HEK293 (cell line): ENCODE measurements at regions not wholly inside any gene's neighbourhood (a gene's known extent, or its start where the extent isn't known, plus 50 kb on each side); places are given as distances from the start of the nearest gene placed in this dataset.
"Not testable (repeated sequence)": the region's sequence is repeated elsewhere in the genome, so short reads cannot be mapped to it uniquely, and the experiment has no call there.

Source experiments
- CTCF ChIA-PET: fragments of 350-600 bp; formaldehyde crosslinking; extraction: SDS; loops from one replicate; lab custom pipeline; 2021; ENCODE audit warnings: antibody characterized with exemption; lab: Yijun Ruan, JAX
- POLR2A ChIA-PET: fragments of 300-600 bp; formaldehyde crosslinking; extraction: SDS; loops from one replicate; lab custom pipeline; 2020; ENCODE audit warnings: antibody characterized with exemption, inconsistent platforms; lab: Yijun Ruan, JAX
- H3K27ac ChIP-seq: fragments of 200-500 bp; sonication (Bioruptor generic); 2 replicates; pipeline ENCODE4 v1.5.1; 2014; ENCODE audit warnings: low read depth, low read length, control low read depth, inconsistent platforms; ENCODE audit errors: extremely low read depth
- H3K36me3 ChIP-seq, 2 experiments: fragments of 200-500 bp in 1 of 2; sonication (Bioruptor generic) in 1 of 2; 1 replicate in 1 of 2; 2 replicates in 1 of 2; pipeline ENCODE4 v1.5.1; 2014 to 2017; ENCODE audit warnings: inconsistent platforms in 2 of 2, low read length in 2 of 2; ENCODE audit not compliant: control insufficient read depth in 2 of 2, insufficient read depth in 1 of 2
- H3K4me1 ChIP-seq: fragments of 200-500 bp; sonication (Bioruptor generic); 2 replicates; pipeline ENCODE4 v1.5.1; 2014; ENCODE audit warnings: mild to moderate bottlenecking, low read length, inconsistent platforms; ENCODE audit not compliant: control insufficient read depth, insufficient read depth
- H3K4me3 ChIP-seq: 2 replicates; pipeline ENCODE4 v1.5.1; 2011; ENCODE audit warnings: low read depth, mild to moderate bottlenecking, control low read depth, low read length, moderate library complexity
- H3K9me3 ChIP-seq: fragments of 200-500 bp; sonication (Bioruptor generic); 2 replicates; pipeline ENCODE4 v1.5.1; 2014; ENCODE audit warnings: low read depth, low read length, inconsistent platforms; ENCODE audit not compliant: control insufficient read depth, insufficient read depth
- HOXD13 ChIP-seq: sonication (generic); formaldehyde crosslinking; IDR thresholded peaks from 2 replicates; pipeline ENCODE4 v1.8.0; 2022; ENCODE audit warnings: missing genetic modification reagents, borderline replicate concordance
- KLF8 ChIP-seq: fragments of 450-650 bp; formaldehyde crosslinking; IDR thresholded peaks from 2 replicates; pipeline ENCODE4 v1.5.1; 2016; ENCODE audit warnings: missing biosample characterization, missing genetic modification characterization
- OVOL3 ChIP-seq: fragments of 450-650 bp; formaldehyde crosslinking; IDR thresholded peaks from 2 replicates; pipeline ENCODE4 v1.5.1; 2016; ENCODE audit warnings: missing biosample characterization, missing genetic modification characterization
- PATZ1 ChIP-seq: fragments of 450-650 bp; formaldehyde crosslinking; IDR thresholded peaks from 2 replicates; pipeline ENCODE4 v1.5.1; 2016; ENCODE audit warnings: missing biosample characterization, missing genetic modification characterization
- RBAK ChIP-seq: fragments of 450-650 bp; formaldehyde crosslinking; IDR thresholded peaks from 2 replicates; pipeline ENCODE4 v1.5.1; 2016; ENCODE audit warnings: missing biosample characterization, missing genetic modification characterization
- SCRT2 ChIP-seq: fragments of 450-650 bp; formaldehyde crosslinking; IDR thresholded peaks from 2 replicates; pipeline ENCODE4 v1.5.1; 2016; ENCODE audit warnings: missing biosample characterization, missing genetic modification characterization
- ZBTB11 ChIP-seq: fragments of 450-650 bp; formaldehyde crosslinking; conservative IDR thresholded peaks from 2 replicates; pipeline ENCODE4 v1.5.1; 2016; ENCODE audit warnings: low read depth, missing biosample characterization, missing genetic modification characterization
- ZNF10 ChIP-seq: fragments of 450-650 bp; formaldehyde crosslinking; IDR thresholded peaks from 2 replicates; pipeline ENCODE4 v1.5.1; 2017; ENCODE audit warnings: missing biosample characterization, missing genetic modification characterization
- ZNF157 ChIP-seq: fragments of 450-650 bp; formaldehyde crosslinking; IDR thresholded peaks from 2 replicates; pipeline ENCODE4 v1.5.1; 2016; ENCODE audit warnings: missing biosample characterization, missing genetic modification characterization
- ZNF335 ChIP-seq: fragments of 450-650 bp; formaldehyde crosslinking; conservative IDR thresholded peaks from 2 replicates; pipeline ENCODE4 v1.5.1; 2016; ENCODE audit warnings: missing biosample characterization, missing genetic modification characterization
- ZNF341 ChIP-seq: fragments of 450-650 bp; formaldehyde crosslinking; IDR thresholded peaks from 2 replicates; pipeline ENCODE4; 2016; ENCODE audit warnings: low read depth, missing biosample characterization, missing genetic modification characterization
- ZNF529 ChIP-seq: fragments of 450-650 bp; formaldehyde crosslinking; IDR thresholded peaks from 2 replicates; pipeline ENCODE4 v1.5.1; 2017; ENCODE audit warnings: missing genetic modification characterization, missing biosample characterization; ENCODE audit not compliant: insufficient replicate concordance
- ZNF560 ChIP-seq: fragments of 450-650 bp; formaldehyde crosslinking; IDR thresholded peaks from 2 replicates; pipeline ENCODE4 v1.5.1; 2017; ENCODE audit warnings: missing biosample characterization, missing genetic modification characterization, borderline replicate concordance
- ZNF610 ChIP-seq: fragments of 450-650 bp; formaldehyde crosslinking; IDR thresholded peaks from 2 replicates; pipeline ENCODE4 v1.5.1; 2016; ENCODE audit warnings: missing biosample characterization, missing genetic modification characterization, borderline replicate concordance
- ZNF654 ChIP-seq: fragments of 450-650 bp; formaldehyde crosslinking; IDR thresholded peaks from 2 replicates; pipeline ENCODE4 v1.5.1; 2016; ENCODE audit warnings: low read depth, missing biosample characterization, missing genetic modification characterization
- ZNF830 ChIP-seq: fragments of 450-650 bp; IDR thresholded peaks from 2 replicates; pipeline ENCODE4 v1.5.0; 2018; ENCODE audit warnings: missing biosample characterization, missing genetic modification characterization, low read depth, mild to moderate bottlenecking, moderate library complexity

DNA sequence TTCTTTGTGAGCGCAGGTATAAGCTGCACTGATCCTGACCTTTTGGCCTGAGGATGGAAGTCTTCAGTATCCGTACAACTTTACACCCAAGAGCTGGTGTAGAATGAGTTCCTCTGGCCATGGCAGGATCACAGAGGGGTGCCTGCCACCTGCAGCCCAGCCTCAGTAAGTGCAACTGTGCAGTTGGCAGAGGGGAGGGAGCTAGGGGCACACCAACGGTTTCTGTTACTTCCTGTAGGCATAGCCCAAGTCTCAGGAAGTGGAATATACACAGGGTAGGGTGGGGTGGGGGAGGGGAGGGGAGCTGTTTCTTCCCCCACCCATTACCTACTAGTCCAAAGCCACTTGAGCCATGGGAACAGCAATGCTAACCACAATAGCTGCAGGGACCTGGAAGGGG is 85.4 kb upstream of the GBA3 start:
- no peak overlapping the region for H3K27ac ChIP-seq
- H3K9me3 ChIP-seq, result no peaks in the 10 kb centered on the region
- POLR2A ChIA-PET, result no interaction called here
- H3K4me1 ChIP-seq, result no peaks in the 10 kb centered on the region
- H3K36me3 ChIP-seq, result no peaks in the 10 kb centered on the region
- CTCF ChIA-PET, result interaction anchor here (0.7 to 2.1 kb wide), 8 partner anchors 11 to 818 kb away, joined by 3 to 16 read pairs (median 3); no protein-coding TSS in a partner anchor
- TF ChIP-seq ZBTB11 (tag by site-specific recombination), result peak; percentile 37; the same call in 1 of the 2 replicates
- peak; percentile 29; the same call in 1 of the 2 replicates for TF ChIP-seq ZNF654 (tag by site-specific recombination)
- no peak for TF ChIP-seq ZNF335 (tag by site-specific recombination)
- no peak for TF ChIP-seq ZNF10 (tag by site-specific recombination)
- TF ChIP-seq RBAK (tag by site-specific recombination), result no peak
- H3K4me3 ChIP-seq, result no peak overlapping the region

- H3K4me1 ChIP-seq, CTCF ChIA-PET, H3K27ac ChIP-seq, H3K36me3 ChIP-seq, POLR2A ChIA-PET, H3K9me3 ChIP-seq, H3K4me3 ChIP-seq: not testable (repeated sequence)
These were observed 82.7 kb upstream of the GBA3 start for GRCh38 chr4:22609951-22610525.

GRCh38 chr4:22614114-22614513 is 78.6 kb upstream of the GBA3 start:
- POLR2A ChIA-PET, result no interaction called here
- H3K36me3 ChIP-seq, result no peaks in the 10 kb centered on the region
- no peaks in the 10 kb centered on the region for H3K9me3 ChIP-seq
- H3K4me3 ChIP-seq, result no peak overlapping the region
- TF ChIP-seq ZNF341 (tag by site-specific recombination) (no peak), ZNF830 (tag by site-specific recombination) (no peak), SCRT2 (tag by site-specific recombination) (no peak), ZNF529 (tag by site-specific recombination) (no peak), PATZ1 (tag by site-specific recombination) (no peak)
- no peaks in the 10 kb centered on the region for H3K4me1 ChIP-seq
- CTCF ChIA-PET, result interaction anchor here (0.6 kb wide), 1 partner anchor 483 kb away, joined by 3 read pairs; no protein-coding TSS in a partner anchor
- no peak overlapping the region for H3K27ac ChIP-seq

DNA sequence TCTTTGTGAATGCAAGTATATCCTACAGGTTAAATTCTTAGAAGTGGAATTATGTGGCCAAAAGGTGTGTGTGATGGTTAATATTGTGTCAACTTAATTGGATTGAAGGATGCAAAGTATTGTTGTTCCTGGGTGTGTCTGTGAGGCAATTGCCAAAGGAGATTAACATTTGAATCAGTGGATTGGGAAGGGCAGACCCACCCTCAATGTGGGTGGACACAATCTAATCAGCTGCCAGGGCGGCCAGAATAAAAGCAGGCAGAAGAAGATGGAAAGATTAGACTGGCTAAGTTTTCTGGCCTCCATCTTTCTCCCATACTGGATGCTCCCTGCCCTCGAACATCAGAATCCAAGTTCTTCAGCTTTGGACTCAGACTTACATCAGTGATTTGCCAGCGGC is 76.2 kb upstream of the GBA3 start:
- ChIA-PET POLR2A (no interaction called here), CTCF (no interaction called here)
- no peak overlapping the region for H3K4me3 ChIP-seq
- H3K36me3 ChIP-seq, result no peaks in the 10 kb centered on the region
- H3K27ac ChIP-seq, result no peak overlapping the region
- H3K4me1 ChIP-seq, result no peaks in the 10 kb centered on the region
- TF ChIP-seq HOXD13 (CRISPR knock-in tag), result no peak
- no peak for TF ChIP-seq ZNF157 (tag by site-specific recombination)
- no peak for TF ChIP-seq ZNF610 (tag by site-specific recombination)
- no peak for TF ChIP-seq OVOL3
- no peak for TF ChIP-seq ZNF560 (tag by site-specific recombination)
- TF ChIP-seq RBAK (tag by site-specific recombination), result no peak
- TF ChIP-seq KLF8 (tag by site-specific recombination), result no peak
- H3K9me3 ChIP-seq, result no peaks in the 10 kb centered on the region

- H3K4me3 ChIP-seq, H3K36me3 ChIP-seq, H3K9me3 ChIP-seq, CTCF ChIA-PET, H3K27ac ChIP-seq, H3K4me1 ChIP-seq, POLR2A ChIA-PET: not testable (repeated sequence)
These were observed 72.6 kb upstream of the GBA3 start for GRCh38 chr4:22620144-22620543.

GRCh38 chr4:22621970-22622369 is 70.8 kb upstream of the GBA3 start:
- H3K9me3 ChIP-seq, H3K27ac ChIP-seq, POLR2A ChIA-PET, H3K4me1 ChIP-seq, CTCF ChIA-PET, H3K4me3 ChIP-seq, H3K36me3 ChIP-seq: not testable (repeated sequence)
